Astrocyte (in vitro differentiated cells and primary cell): ENCODE measurements at regions not wholly inside any gene's neighbourhood (a gene's known extent, or its start where the extent isn't known, plus 50 kb on each side); places are given as distances from the start of the nearest gene placed in this dataset.

Experiments
- DNase-seq: peaks from one replicate; pipeline ENCODE4 v3.0.0-alpha.2; 2010; ENCODE audit warnings: low read depth
- FAIRE-seq: peaks from 2 replicates; lab custom pipeline; 2011; peaks lifted over from hg19 to GRCh38; lab: Jason Lieb, UNC
- H2AFZ ChIP-seq: 2 replicates; pipeline ENCODE4 v1.6.0; 2012; ENCODE audit warnings: low read depth, low read length, inconsistent platforms
- H3K27ac ChIP-seq: 2 replicates; pipeline ENCODE4 v1.5.1; 2011; ENCODE audit warnings: low read depth, low read length, inconsistent platforms
- H3K27me3 ChIP-seq: 2 replicates; pipeline ENCODE4 v1.6.0; 2011; ENCODE audit warnings: low read length, inconsistent platforms; ENCODE audit not compliant: insufficient read depth
- H3K36me3 ChIP-seq: 2 replicates; pipeline ENCODE4 v1.5.1; 2011; ENCODE audit warnings: low read length, inconsistent platforms; ENCODE audit not compliant: insufficient read depth
- H3K4me1 ChIP-seq: 2 replicates; pipeline ENCODE4 v1.5.1; 2011; ENCODE audit warnings: low read length, inconsistent platforms; ENCODE audit not compliant: insufficient read depth
- H3K4me2 ChIP-seq: 2 replicates; pipeline ENCODE4 v1.6.0; 2012; ENCODE audit warnings: low read length, inconsistent platforms
- H3K4me3 ChIP-seq: 2 replicates; pipeline ENCODE4 v1.5.1; 2011; ENCODE audit warnings: low read depth, mild to moderate bottlenecking, low read length, inconsistent platforms; ENCODE audit not compliant: insufficient read depth
- H3K79me2 ChIP-seq: 2 replicates; pipeline ENCODE4 v1.6.0; 2012; ENCODE audit warnings: mild to moderate bottlenecking, low read length, inconsistent platforms; ENCODE audit not compliant: insufficient read depth
- H3K9ac ChIP-seq: 2 replicates; pipeline ENCODE4 v1.6.0; 2012; ENCODE audit warnings: mild to moderate bottlenecking, low read length, inconsistent platforms
- H3K9me3 ChIP-seq: 2 replicates; pipeline ENCODE4 v1.5.1; 2012; ENCODE audit warnings: low read depth, mild to moderate bottlenecking, low read length, inconsistent platforms; ENCODE audit not compliant: insufficient read depth
- H4K20me1 ChIP-seq: 2 replicates; pipeline ENCODE4 v1.6.0; 2012; ENCODE audit warnings: low read length, inconsistent platforms; ENCODE audit not compliant: insufficient read depth
- H3K27ac Mint-ChIP-seq: one replicate; pipeline ENCODE4 v1.8.0; 2021; ENCODE audit warnings: mild to moderate bottlenecking, mixed read lengths; ENCODE audit not compliant: unreplicated experiment
- H3K27me3 Mint-ChIP-seq: one replicate; pipeline ENCODE4 v1.8.0; 2021; ENCODE audit warnings: low read depth, mixed read lengths; ENCODE audit not compliant: unreplicated experiment
- H3K36me3 Mint-ChIP-seq: one replicate; pipeline ENCODE4 v1.8.0; 2021; ENCODE audit warnings: low read depth, mixed read lengths; ENCODE audit not compliant: unreplicated experiment
- H3K4me1 Mint-ChIP-seq: one replicate; pipeline ENCODE4 v1.8.0; 2021; ENCODE audit warnings: low read depth, mixed read lengths; ENCODE audit not compliant: unreplicated experiment
- H3K4me3 Mint-ChIP-seq: one replicate; pipeline ENCODE4 v1.8.0; 2021; ENCODE audit warnings: mild to moderate bottlenecking, moderate library complexity, mixed read lengths; ENCODE audit not compliant: unreplicated experiment
- H3K9me3 Mint-ChIP-seq: one replicate; pipeline ENCODE4 v1.8.0; 2021; ENCODE audit warnings: mild to moderate bottlenecking, mixed read lengths; ENCODE audit not compliant: unreplicated experiment
- EZH2 ChIP-seq: IDR thresholded peaks from 2 replicates; pipeline ENCODE4 v1.6.1; 2012; ENCODE audit warnings: mild to moderate bottlenecking, low read length, inconsistent platforms; ENCODE audit not compliant: insufficient read depth
- TF ChIP-seq, protein P1 (sequence below): IDR thresholded peaks from 2 replicates; pipeline ENCODE4 v1.5.1; 2011; ENCODE audit warnings: low read depth, mild to moderate bottlenecking, inconsistent platforms, low read length, moderate library complexity; ENCODE audit not compliant: insufficient read depth

GRCh38 chr6:134813146-134813545 lies 136.8 kb downstream of the ALDH8A1 start:
- Histone ChIP-seq H3K9ac (no peak overlapping the region), H3K27me3 (no peaks in the 10 kb centered on the region), H2AFZ (no peak overlapping the region), H3K4me1 (peaks cover 21% of the 10 kb centered on the region), H3K79me2 (no peaks in the 10 kb centered on the region), H3K36me3 (no peaks in the 10 kb centered on the region), H3K27ac (no peak overlapping the region), H3K4me3 (no peak overlapping the region), H3K4me2 (no peak overlapping the region), H4K20me1 (no peaks in the 10 kb centered on the region), H3K9me3 (no peaks in the 10 kb centered on the region)
- Mint-ChIP-seq H3K36me3 (no peaks in the 10 kb centered on the region), H3K27ac (no peak overlapping the region), H3K9me3 (no peaks in the 10 kb centered on the region), H3K27me3 (no peaks in the 10 kb centered on the region), H3K4me1 (no peaks in the 10 kb centered on the region), H3K4me3 (no peak overlapping the region)
- FAIRE-seq (no peak), DNase-seq (peak; percentile 61)
- TF ChIP-seq, protein P1, sequence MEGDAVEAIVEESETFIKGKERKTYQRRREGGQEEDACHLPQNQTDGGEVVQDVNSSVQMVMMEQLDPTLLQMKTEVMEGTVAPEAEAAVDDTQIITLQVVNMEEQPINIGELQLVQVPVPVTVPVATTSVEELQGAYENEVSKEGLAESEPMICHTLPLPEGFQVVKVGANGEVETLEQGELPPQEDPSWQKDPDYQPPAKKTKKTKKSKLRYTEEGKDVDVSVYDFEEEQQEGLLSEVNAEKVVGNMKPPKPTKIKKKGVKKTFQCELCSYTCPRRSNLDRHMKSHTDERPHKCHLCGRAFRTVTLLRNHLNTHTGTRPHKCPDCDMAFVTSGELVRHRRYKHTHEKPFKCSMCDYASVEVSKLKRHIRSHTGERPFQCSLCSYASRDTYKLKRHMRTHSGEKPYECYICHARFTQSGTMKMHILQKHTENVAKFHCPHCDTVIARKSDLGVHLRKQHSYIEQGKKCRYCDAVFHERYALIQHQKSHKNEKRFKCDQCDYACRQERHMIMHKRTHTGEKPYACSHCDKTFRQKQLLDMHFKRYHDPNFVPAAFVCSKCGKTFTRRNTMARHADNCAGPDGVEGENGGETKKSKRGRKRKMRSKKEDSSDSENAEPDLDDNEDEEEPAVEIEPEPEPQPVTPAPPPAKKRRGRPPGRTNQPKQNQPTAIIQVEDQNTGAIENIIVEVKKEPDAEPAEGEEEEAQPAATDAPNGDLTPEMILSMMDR: no peak
- TF ChIP-seq EZH2: no peak

GRCh38 chr6:134810402-134810801 lies 139.5 kb downstream of the ALDH8A1 start:
- H3K4me1 Mint-ChIP-seq: no peaks in the 10 kb centered on the region
- no peak overlapping the region for H3K4me3 ChIP-seq
- peaks cover 2% of the 10 kb centered on the region for H3K36me3 Mint-ChIP-seq
- H4K20me1 ChIP-seq: no peaks in the 10 kb centered on the region
- H3K27me3 Mint-ChIP-seq: peaks cover 7% of the 10 kb centered on the region
- DNase-seq (no peak), FAIRE-seq (no peak)
- H3K36me3 ChIP-seq: no peaks in the 10 kb centered on the region
- no peak overlapping the region for H3K4me2 ChIP-seq
- TF ChIP-seq, protein P1: no peak
- TF ChIP-seq EZH2: no peak
- peaks cover 7% of the 10 kb centered on the region for H3K4me1 ChIP-seq
- no peaks in the 10 kb centered on the region for H3K9me3 ChIP-seq
- no peaks in the 10 kb centered on the region for H3K27me3 ChIP-seq
- H3K79me2 ChIP-seq: no peaks in the 10 kb centered on the region
- H3K9ac ChIP-seq: no peak overlapping the region
- no peak overlapping the region for H3K27ac ChIP-seq
- H3K4me3 Mint-ChIP-seq: no peak overlapping the region
- no peaks in the 10 kb centered on the region for H3K9me3 Mint-ChIP-seq
- H3K27ac Mint-ChIP-seq: no peak overlapping the region
- H2AFZ ChIP-seq: no peak overlapping the region

DNA sequence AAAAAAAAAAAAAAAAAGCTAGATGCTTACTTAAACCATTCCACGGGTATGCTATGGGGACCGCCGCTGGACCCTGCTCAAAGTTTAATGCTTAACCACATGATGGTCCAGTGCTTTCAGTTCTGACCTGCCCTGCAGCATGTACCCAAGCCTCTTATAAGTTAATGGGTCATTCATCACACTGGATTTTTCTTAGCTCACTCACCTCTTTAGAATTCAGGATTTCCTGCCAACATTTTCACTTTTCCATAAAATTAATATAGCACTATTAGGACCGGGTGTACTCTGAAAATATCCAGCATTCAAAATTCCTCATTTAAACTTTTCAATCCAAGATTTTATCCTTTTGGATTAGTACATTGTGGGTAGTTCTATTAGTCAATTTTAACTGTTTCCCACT lies 140.8 kb downstream of the ALDH8A1 start:
- Mint-ChIP-seq H3K9me3 (no peaks in the 10 kb centered on the region), H3K27ac (no peak overlapping the region), H3K36me3 (peaks cover 2% of the 10 kb centered on the region), H3K27me3 (peaks cover 7% of the 10 kb centered on the region), H3K4me3 (no peak overlapping the region), H3K4me1 (no peaks in the 10 kb centered on the region)
- Histone ChIP-seq H3K79me2 (no peaks in the 10 kb centered on the region), H3K4me3 (no peak overlapping the region), H3K9ac (no peak overlapping the region), H4K20me1 (no peaks in the 10 kb centered on the region), H2AFZ (no peak overlapping the region), H3K4me1 (peaks cover 4% of the 10 kb centered on the region), H3K27me3 (no peaks in the 10 kb centered on the region), H3K4me2 (no peak overlapping the region), H3K9me3 (no peaks in the 10 kb centered on the region), H3K36me3 (no peaks in the 10 kb centered on the region), H3K27ac (no peak overlapping the region)
- no peak for FAIRE-seq
- TF ChIP-seq EZH2: no peak
- TF ChIP-seq, protein P1: no peak
- DNase-seq: peak; percentile 76
